Kasumi-1 (cell line): ENCODE measurements at regions not wholly inside any gene's neighbourhood (a gene's known extent, or its start where the extent isn't known, plus 50 kb on each side); places are given as distances from the start of the nearest gene placed in this dataset.

Source experiments
- DNase-seq, 2 experiments: peaks; one replicate each; lab custom pipeline; 2025; lab: John Stamatoyannopoulos, UW

GRCh38 chr4:147355847-147356246 lies 125.0 kb upstream of the EDNRA start:
- DNase-seq = no peak

- DNase-seq = no peak
Measured at GRCh38 chr4:147360301-147360700, 120.6 kb upstream of the EDNRA start.

- DNase-seq = no peak
Measured at GRCh38 chr4:147361726-147362125, 119.2 kb upstream of the EDNRA start.

- no peak for DNase-seq
Measured at GRCh38 chr4:147362938-147363337, 118.0 kb upstream of the EDNRA start.

- DNase-seq = no peak
Measured at GRCh38 chr4:147363514-147363913, 117.4 kb upstream of the EDNRA start.

- no peak for DNase-seq
Measured at GRCh38 chr4:147365396-147365795, 115.5 kb upstream of the EDNRA start.

- peak in 1 of 2 experiments; percentile 0 for DNase-seq
Measured at GRCh38 chr4:147366164-147366563, 114.7 kb upstream of the EDNRA start.

- no peak for DNase-seq
Measured at GRCh38 chr4:147367891-147368290, 113.0 kb upstream of the EDNRA start.

- DNase-seq = no peak
Measured at GRCh38 chr4:147368948-147369347, 111.9 kb upstream of the EDNRA start.

- DNase-seq = no peak
Measured at GRCh38 chr4:147370473-147370872, 110.4 kb upstream of the EDNRA start.

GRCh38 chr4:147370881-147371280 lies 110.0 kb upstream of the EDNRA start:
- DNase-seq = no peak

- DNase-seq = no peak
Measured at GRCh38 chr4:147371661-147372060, 109.2 kb upstream of the EDNRA start.

- no peak for DNase-seq
Measured at GRCh38 chr4:147378780-147379179, 102.1 kb upstream of the EDNRA start.

GRCh38 chr4:147381749-147382148 lies 99.1 kb upstream of the EDNRA start:
- no peak for DNase-seq

GRCh38 chr4:147388018-147388417 lies 92.9 kb upstream of the EDNRA start:
- DNase-seq = no peak

GRCh38 chr4:147396105-147396504 lies 84.8 kb upstream of the EDNRA start:
- DNase-seq = no peak

- DNase-seq = no peak
Measured at GRCh38 chr4:147398556-147398955, 82.3 kb upstream of the EDNRA start.

GRCh38 chr4:147400721-147401120 lies 80.2 kb upstream of the EDNRA start:
- DNase-seq = no peak

- no peak for DNase-seq
Measured at GRCh38 chr4:147401221-147401620, 79.7 kb upstream of the EDNRA start.

- no peak for DNase-seq
Measured at GRCh38 chr4:147407261-147408045, 73.4 kb upstream of the EDNRA start.

- DNase-seq = no peak
Measured at GRCh38 chr4:147408189-147408588, 72.7 kb upstream of the EDNRA start.

GRCh38 chr4:147409350-147409749 lies 71.5 kb upstream of the EDNRA start:
- no peak for DNase-seq

GRCh38 chr4:147418226-147418625 lies 62.7 kb upstream of the EDNRA start:
- no peak for DNase-seq

GRCh38 chr4:147421456-147421855 lies 59.4 kb upstream of the EDNRA start:
- no peak for DNase-seq
